ENCODE measurements at regions not wholly inside any gene's neighbourhood (a gene's known extent, or its start where the extent isn't known, plus 50 kb on each side); places are given as distances from the start of the nearest gene placed in this dataset.

- Histone ChIP-seq H3K27ac (no peak overlapping the region), H3K9me3 (no peaks in the 10 kb centered on the region), H3K36me3 (no peaks in the 10 kb centered on the region), H3K27me3 (replicated peaks; ENCODE audit: insufficient read depth) (no peaks in the 10 kb centered on the region), H3K4me3 (no peak overlapping the region), H3K4me1 (ENCODE audit: control insufficient read depth in 1 of 2, low read depth in 2 of 2) (no peaks in the 10 kb centered on the region)
- no peak for TF ChIP-seq CTCF (IDR thresholded peaks at IDR 0.05)
- ATAC-seq (ENCODE audit: insufficient number of reproducible peaks, low FRiP score, low read depth) (no peak), DNase-seq (ENCODE audit: low spot score) (no peak)
Measured at GRCh38 chr3:164453714-164454113, 624.6 kb downstream of the SI start.

GRCh38 chr3:164452707-164453106, 625.6 kb downstream of the SI start:
- ATAC-seq (ENCODE audit: insufficient number of reproducible peaks, low FRiP score, low read depth) (no peak), DNase-seq (ENCODE audit: low spot score) (no peak)
- Histone ChIP-seq H3K27me3 (replicated peaks; ENCODE audit: insufficient read depth) (no peaks in the 10 kb centered on the region), H3K4me1 (ENCODE audit: control insufficient read depth in 1 of 2, low read depth in 2 of 2) (no peaks in the 10 kb centered on the region), H3K27ac (no peak overlapping the region), H3K36me3 (no peaks in the 10 kb centered on the region), H3K9me3 (no peaks in the 10 kb centered on the region), H3K4me3 (no peak overlapping the region)
- no peak for TF ChIP-seq CTCF (IDR thresholded peaks at IDR 0.05)

- DNase-seq (ENCODE audit: low spot score) (no peak), ATAC-seq (ENCODE audit: insufficient number of reproducible peaks, low FRiP score, low read depth) (peak; percentile 39)
- no peak for TF ChIP-seq CTCF (IDR thresholded peaks at IDR 0.05)
- H3K9me3 ChIP-seq, result no peaks in the 10 kb centered on the region
- H3K27me3 ChIP-seq (replicated peaks; ENCODE audit: insufficient read depth), result no peaks in the 10 kb centered on the region
- H3K4me3 ChIP-seq, result no peak overlapping the region
- no peaks in the 10 kb centered on the region for H3K4me1 ChIP-seq (ENCODE audit: control insufficient read depth in 1 of 2, low read depth in 2 of 2)
- no peaks in the 10 kb centered on the region for H3K36me3 ChIP-seq
- H3K27ac ChIP-seq, result peak overlapping the region in 1 of 2 donors; percentile 9
Measured at GRCh38 chr3:164451072-164451910, 627.0 kb downstream of the SI start.

GRCh38 chr3:164450276-164450905, 627.9 kb downstream of the SI start:
- no peak overlapping the region for H3K27ac ChIP-seq
- H3K9me3 ChIP-seq, result no peaks in the 10 kb centered on the region
- H3K27me3 ChIP-seq (replicated peaks; ENCODE audit: insufficient read depth), result no peaks in the 10 kb centered on the region
- no peak for DNase-seq (ENCODE audit: low spot score)
- H3K4me3 ChIP-seq, result no peak overlapping the region
- no peak for TF ChIP-seq CTCF (IDR thresholded peaks at IDR 0.05)
- no peaks in the 10 kb centered on the region for H3K36me3 ChIP-seq
- H3K4me1 ChIP-seq (ENCODE audit: control insufficient read depth in 1 of 2, low read depth in 2 of 2), result no peaks in the 10 kb centered on the region
- no peak for ATAC-seq (ENCODE audit: insufficient number of reproducible peaks, low FRiP score, low read depth)

- no peak for TF ChIP-seq CTCF (IDR thresholded peaks at IDR 0.05)
- Histone ChIP-seq H3K27me3 (replicated peaks; ENCODE audit: insufficient read depth) (no peaks in the 10 kb centered on the region), H3K36me3 (no peaks in the 10 kb centered on the region), H3K9me3 (no peaks in the 10 kb centered on the region), H3K27ac (no peak overlapping the region), H3K4me3 (no peak overlapping the region), H3K4me1 (ENCODE audit: control insufficient read depth in 1 of 2, low read depth in 2 of 2) (no peaks in the 10 kb centered on the region)
- no peak for ATAC-seq (ENCODE audit: insufficient number of reproducible peaks, low FRiP score, low read depth)
- no peak for DNase-seq (ENCODE audit: low spot score)
Measured at GRCh38 chr3:164419220-164419619, 659.1 kb downstream of the SI start.

All from thoracic aorta (tissue), 2 donors.